Muscle of arm (tissue), 1 donor: ENCODE measurements at regions not wholly inside any gene's neighbourhood (a gene's known extent, or its start where the extent isn't known, plus 50 kb on each side); places are given as distances from the start of the nearest gene placed in this dataset.

ENCODE experiments used
- DNase-seq: peaks from one replicate; pipeline ENCODE4 v3.0.0-alpha.2; 2013

GRCh38 chr11:130612291-130612851, 163.9 kb downstream of the ADAMTS15 start:
- no peak for DNase-seq

GRCh38 chr11:130613396-130613795, 165.0 kb downstream of the ADAMTS15 start:
- DNase-seq = no peak

GRCh38 chr11:130614591-130614990, 166.1 kb downstream of the ADAMTS15 start:
- no peak for DNase-seq

GRCh38 chr11:130615561-130615960, 167.1 kb downstream of the ADAMTS15 start:
- DNase-seq = no peak

GRCh38 chr11:130616573-130616972, 168.1 kb downstream of the ADAMTS15 start:
- no peak for DNase-seq

GRCh38 chr11:130617001-130617400, 168.6 kb downstream of the ADAMTS15 start:
- no peak for DNase-seq

- DNase-seq = no peak
Measured at GRCh38 chr11:130620548-130620947, 172.1 kb downstream of the ADAMTS15 start.

- no peak for DNase-seq
Measured at GRCh38 chr11:130622141-130622542, 173.7 kb downstream of the ADAMTS15 start.

GRCh38 chr11:130623670-130624668, 175.5 kb downstream of the ADAMTS15 start:
- no peak for DNase-seq

GRCh38 chr11:130624971-130625544, 176.6 kb downstream of the ADAMTS15 start:
- DNase-seq = no peak

- no peak for DNase-seq
Measured at GRCh38 chr11:130625578-130626306, 177.3 kb downstream of the ADAMTS15 start.

GRCh38 chr11:130629039-130629438, 180.6 kb downstream of the ADAMTS15 start:
- DNase-seq = no peak

GRCh38 chr11:130631119-130631518, 182.7 kb downstream of the ADAMTS15 start:
- DNase-seq = no peak

- no peak for DNase-seq
Measured at GRCh38 chr11:130633466-130633865, 185.0 kb downstream of the ADAMTS15 start.

GRCh38 chr11:130634186-130634585, 185.7 kb downstream of the ADAMTS15 start:
- no peak for DNase-seq

- no peak for DNase-seq
Measured at GRCh38 chr11:130634961-130635473, 186.6 kb downstream of the ADAMTS15 start.

- no peak for DNase-seq
Measured at GRCh38 chr11:130635937-130636630, 187.6 kb downstream of the ADAMTS15 start.

- DNase-seq = no peak
Measured at GRCh38 chr11:130636722-130637464, 188.4 kb downstream of the ADAMTS15 start.

- no peak for DNase-seq
Measured at GRCh38 chr11:130637566-130637965, 189.1 kb downstream of the ADAMTS15 start.

GRCh38 chr11:130638033-130638432, 189.6 kb downstream of the ADAMTS15 start:
- DNase-seq = no peak
